Endothelial cell (in vitro differentiated cells): ENCODE measurements at regions not wholly inside any gene's neighbourhood (a gene's known extent, or its start where the extent isn't known, plus 50 kb on each side); places are given as distances from the start of the nearest gene placed in this dataset.
A peak's percentile ranks its signal among the peaks of the same experiment; 100 is the strongest.

Experiments used
- DNase-seq: peaks from one replicate; pipeline ENCODE4 v3.0.0; 2021; ENCODE audit warnings: low spot score
- H3K27ac Mint-ChIP-seq: one replicate; pipeline ENCODE4 v1.8.0; 2021; ENCODE audit warnings: mixed read lengths, inconsistent platforms; ENCODE audit not compliant: unreplicated experiment
- H3K27me3 Mint-ChIP-seq: one replicate; pipeline ENCODE4 v1.8.0; 2021; ENCODE audit warnings: mild to moderate bottlenecking, moderate library complexity, mixed read lengths, inconsistent platforms; ENCODE audit not compliant: unreplicated experiment
- H3K36me3 Mint-ChIP-seq: one replicate; pipeline ENCODE4 v1.8.0; 2021; ENCODE audit warnings: mild to moderate bottlenecking, low read depth, mixed read lengths, inconsistent platforms; ENCODE audit not compliant: unreplicated experiment
- H3K4me1 Mint-ChIP-seq: one replicate; pipeline ENCODE4 v1.8.0; 2021; ENCODE audit warnings: mild to moderate bottlenecking, mixed read lengths, inconsistent platforms; ENCODE audit not compliant: unreplicated experiment
- H3K4me3 Mint-ChIP-seq: one replicate; pipeline ENCODE4 v1.8.0; 2021; ENCODE audit warnings: mild to moderate bottlenecking, mixed read lengths, inconsistent platforms; ENCODE audit not compliant: unreplicated experiment
- H3K9me3 Mint-ChIP-seq: one replicate; pipeline ENCODE4 v1.8.0; 2021; ENCODE audit warnings: mixed read lengths, inconsistent platforms; ENCODE audit not compliant: unreplicated experiment
- CTCF ChIP-seq: fragments of 200-600 bp; sonication (generic); IDR thresholded peaks from one replicate; pipeline ENCODE4 v1.5.0; 2021; ENCODE audit warnings: antibody characterized with exemption; ENCODE audit not compliant: unreplicated experiment

GRCh38 chr10:62613859-62614258, 190.7 kb upstream of the ADO start:
- Mint-ChIP-seq H3K36me3 (peaks cover 4% of the 10 kb centered on the region), H3K4me3 (no peak overlapping the region), H3K27me3 (peaks cover 12% of the 10 kb centered on the region), H3K27ac (no peak overlapping the region), H3K4me1 (peaks cover 32% of the 10 kb centered on the region), H3K9me3 (no peaks in the 10 kb centered on the region)
- no peak for TF ChIP-seq CTCF
- no peak for DNase-seq

- peaks cover 12% of the 10 kb centered on the region for H3K27me3 Mint-ChIP-seq
- no peaks in the 10 kb centered on the region for H3K9me3 Mint-ChIP-seq
- H3K4me1 Mint-ChIP-seq, result peaks cover 33% of the 10 kb centered on the region
- no peak overlapping the region for H3K27ac Mint-ChIP-seq
- H3K36me3 Mint-ChIP-seq, result peaks cover 4% of the 10 kb centered on the region
- TF ChIP-seq CTCF, result no peak
- H3K4me3 Mint-ChIP-seq, result no peak overlapping the region
- DNase-seq, result no peak
Measured at GRCh38 chr10:62614389-62615157, 189.9 kb upstream of the ADO start.

- no peak for DNase-seq
- peaks cover 33% of the 10 kb centered on the region for H3K4me1 Mint-ChIP-seq
- no peak overlapping the region for H3K4me3 Mint-ChIP-seq
- H3K36me3 Mint-ChIP-seq, result peaks cover 4% of the 10 kb centered on the region
- H3K27me3 Mint-ChIP-seq, result peaks cover 8% of the 10 kb centered on the region
- no peak for TF ChIP-seq CTCF
- H3K9me3 Mint-ChIP-seq, result no peaks in the 10 kb centered on the region
- H3K27ac Mint-ChIP-seq, result peak overlapping the region; percentile 59
Measured at GRCh38 chr10:62616885-62617590, 187.5 kb upstream of the ADO start.

GRCh38 chr10:62617652-62618051, 186.9 kb upstream of the ADO start:
- no peak for TF ChIP-seq CTCF
- H3K27me3 Mint-ChIP-seq, result peaks cover 8% of the 10 kb centered on the region
- peaks cover 33% of the 10 kb centered on the region for H3K4me1 Mint-ChIP-seq
- DNase-seq, result no peak
- H3K27ac Mint-ChIP-seq, result no peak overlapping the region
- H3K4me3 Mint-ChIP-seq, result no peak overlapping the region
- H3K36me3 Mint-ChIP-seq, result peaks cover 4% of the 10 kb centered on the region
- H3K9me3 Mint-ChIP-seq, result no peaks in the 10 kb centered on the region

- Mint-ChIP-seq H3K27me3 (peaks cover 8% of the 10 kb centered on the region), H3K4me3 (no peak overlapping the region), H3K27ac (peak overlapping the region; percentile 22)
Measured at GRCh38 chr10:62618054-62618453, 186.5 kb upstream of the ADO start.

More at GRCh38 chr10:62618054-62618453, 186.5 kb upstream of the ADO start:
- Mint-ChIP-seq H3K36me3 (peaks cover 4% of the 10 kb centered on the region), H3K4me1 (peaks cover 33% of the 10 kb centered on the region), H3K9me3 (no peaks in the 10 kb centered on the region)
- DNase-seq, result no peak
- TF ChIP-seq CTCF, result no peak
